HepG2 (cell line): ENCODE measurements at regions not wholly inside any gene's neighbourhood (a gene's known extent, or its start where the extent isn't known, plus 50 kb on each side); places are given as distances from the start of the nearest gene placed in this dataset.

Source experiments
- ATAC-seq: fragments of 200-7000 bp; cut with Tn5 transposase; 3 replicates; pipeline ENCODE4 v1.9.1; 2020; ENCODE audit warnings: mild to moderate bottlenecking, moderate library complexity
- BruUV-seq: library from RNA; stranded (reverse); fragments of 400-500 nt; replicated peaks from 2 replicates; lab custom pipeline; 2021; lab: Mats Ljungman, UMichigan
- CTCF ChIA-PET: fragments of 300-600 bp; formaldehyde crosslinking; extraction: SDS; loops from one replicate; lab custom pipeline; 2021; ENCODE audit warnings: low total read pairs, inconsistent platforms, low intra/inter-chr PET ratio; lab: Yijun Ruan, JAX
- POLR2A ChIA-PET: fragments of 350-600 bp; sonication (Branson Sonifier 250); formaldehyde crosslinking; loops from one replicate; lab custom pipeline; 2020; ENCODE audit warnings: antibody characterized with exemption, inconsistent platforms; lab: Yijun Ruan, JAX
- DNase-seq: peaks from one replicate; pipeline ENCODE4 v3.0.0-alpha.2; 2015; ENCODE audit warnings: low spot score
- FAIRE-seq: peaks from 3 replicates; lab custom pipeline; 2011; peaks lifted over from hg19 to GRCh38; lab: Jason Lieb, UNC
- H2AFZ ChIP-seq: one replicate; pipeline ENCODE4 v1.6.1; 2011; ENCODE audit warnings: low read length, inconsistent platforms
- H3K27ac ChIP-seq: fragments of 300-600 bp; 3 replicates; pipeline ENCODE4 v1.8.0; 2011; ENCODE audit warnings: mixed run types, mild to moderate bottlenecking, mixed read lengths, low read length, inconsistent platforms; ENCODE audit not compliant: insufficient read depth; ENCODE audit errors: extremely low read length
- H3K27me3 ChIP-seq, 2 experiments: fragments of 200-600 bp in 1 of 2; 2 replicates in 1 of 2; 3 replicates in 1 of 2; pipeline versions ENCODE4 v1.6.0 to v1.8.0; 2011; ENCODE audit warnings: low read length in 2 of 2, mild to moderate bottlenecking in 2 of 2, moderate library complexity in 2 of 2, inconsistent platforms in 1 of 2; ENCODE audit not compliant: insufficient read depth in 2 of 2, control insufficient read depth in 1 of 2
- H3K36me3 ChIP-seq, 2 experiments: fragments of 200-600 bp in 1 of 2; replicated peaks in 1 of 2; 2 replicates in 1 of 2; 3 replicates in 1 of 2; pipeline versions ENCODE4 v1.5.1 to v1.8.0; 2011; ENCODE audit warnings: low read length in 2 of 2, inconsistent platforms in 1 of 2; ENCODE audit not compliant: insufficient read depth in 2 of 2, control insufficient read depth in 1 of 2
- H3K4me1 ChIP-seq: 2 replicates; pipeline ENCODE4 v1.5.1; 2012; ENCODE audit warnings: low read length, inconsistent platforms; ENCODE audit not compliant: insufficient read depth
- H3K4me2 ChIP-seq: 2 replicates; pipeline ENCODE4 v1.6.0; 2011; ENCODE audit warnings: low read depth, low read length, inconsistent platforms
- H3K4me3 ChIP-seq, 3 experiments: fragments of 200-600 bp in 1 of 3; sonication (generic), shearing (Covaris generic) in 1 of 3; replicated peaks in 1 of 3; 2 replicates each; pipeline ENCODE4 v1.5.1; 2011 to 2016; ENCODE audit warnings: low read length in 3 of 3, inconsistent platforms in 2 of 3, low read depth in 2 of 3, mild to moderate bottlenecking in 2 of 3, control low read depth in 1 of 3, mixed read lengths in 1 of 3; ENCODE audit not compliant: insufficient read depth in 1 of 3
- H3K79me2 ChIP-seq: one replicate; pipeline ENCODE4 v1.6.1; 2011; ENCODE audit warnings: low read length, inconsistent platforms; ENCODE audit not compliant: insufficient read depth
- H3K9ac ChIP-seq: 2 replicates; pipeline ENCODE4 v1.6.0; 2011; ENCODE audit warnings: mild to moderate bottlenecking, low read depth, low read length, inconsistent platforms; ENCODE audit not compliant: insufficient read depth
- H3K9me3 ChIP-seq: 2 replicates; pipeline ENCODE4 v1.5.1; 2012; ENCODE audit warnings: mild to moderate bottlenecking, low read length
- H4K20me1 ChIP-seq: 2 replicates; pipeline ENCODE4 v1.6.0; 2011; ENCODE audit warnings: inconsistent platforms, mild to moderate bottlenecking, low read length, moderate library complexity; ENCODE audit not compliant: insufficient read depth
- ARID5B ChIP-seq: IDR thresholded peaks from 2 replicates; pipeline ENCODE4 v1.4.0; 2020; ENCODE audit warnings: mild to moderate bottlenecking, missing genetic modification reagents
- FIP1L1 ChIP-seq: fragments of 200-400 bp; formaldehyde crosslinking; IDR thresholded peaks from 2 replicates; pipeline ENCODE4 v1.6.1; 2018; ENCODE audit warnings: low read depth, mild to moderate bottlenecking, low read length, moderate library complexity, borderline replicate concordance; ENCODE audit not compliant: insufficient read depth
- FLYWCH1 ChIP-seq: sonication (generic); formaldehyde crosslinking; IDR thresholded peaks from 2 replicates; pipeline ENCODE4 v1.8.1; 2023; ENCODE audit warnings: mild to moderate bottlenecking, missing genetic modification reagents
- GRHL1 ChIP-seq: sonication (generic); formaldehyde crosslinking; conservative IDR thresholded peaks from 2 replicates; pipeline ENCODE4 v1.8.0; 2022; ENCODE audit warnings: missing genetic modification reagents
- MXI1 ChIP-seq: IDR thresholded peaks from 3 replicates; pipeline ENCODE4 v1.6.1; 2012; ENCODE audit warnings: low read depth, low read length, inconsistent platforms, borderline replicate concordance
- NRL ChIP-seq: sonication (generic); formaldehyde crosslinking; IDR thresholded peaks from 2 replicates; pipeline ENCODE4 v1.5.0; 2020; ENCODE audit warnings: missing genetic modification reagents, mild to moderate bottlenecking, moderate library complexity, borderline replicate concordance
- PRMT3 ChIP-seq: sonication (generic); formaldehyde crosslinking; IDR thresholded peaks from 2 replicates; pipeline ENCODE4 v1.8.1; 2022; ENCODE audit warnings: low read depth, mild to moderate bottlenecking, moderate library complexity, missing genetic modification reagents, borderline replicate concordance
- PTBP1 ChIP-seq: fragments of 200-400 bp; formaldehyde crosslinking; IDR thresholded peaks from 2 replicates; pipeline ENCODE4 v1.6.1; 2018; ENCODE audit warnings: low read length, low read depth; ENCODE audit not compliant: poor library complexity, severe bottlenecking
- ZFP62 ChIP-seq: sonication (generic); formaldehyde crosslinking; IDR thresholded peaks from 2 replicates; pipeline ENCODE4 v1.4.0; 2020; ENCODE audit warnings: missing genetic modification reagents
- ZNF136 ChIP-seq: sonication (generic); formaldehyde crosslinking; IDR thresholded peaks from 2 replicates; pipeline ENCODE4 v1.8.1; 2022; ENCODE audit warnings: low read depth, mild to moderate bottlenecking, moderate library complexity, missing genetic modification reagents
- ZNF264 ChIP-seq: sonication (generic); formaldehyde crosslinking; IDR thresholded peaks from 2 replicates; pipeline ENCODE4 v1.4.0; 2020; ENCODE audit warnings: missing genetic modification reagents
- ZNF605 ChIP-seq: sonication (generic); formaldehyde crosslinking; IDR thresholded peaks from 2 replicates; pipeline ENCODE4 v1.8.0; 2022; ENCODE audit warnings: mild to moderate bottlenecking, missing genetic modification reagents
- ZNF777 ChIP-seq: sonication (generic); formaldehyde crosslinking; IDR thresholded peaks from 2 replicates; pipeline ENCODE4 v1.4.0; 2020; ENCODE audit warnings: missing genetic modification reagents
- ZUFSP ChIP-seq: sonication (generic); formaldehyde crosslinking; IDR thresholded peaks from 2 replicates; pipeline ENCODE4 v1.9.0; 2021; ENCODE audit warnings: missing genetic modification reagents, mild to moderate bottlenecking, borderline replicate concordance
- WGBS: methylation state at CpG from one replicate; pipeline ENCODE4 v1.1.6; 2017; ENCODE audit warnings: low lambda C conversion rate; 5-methylcytosine and 5-hydroxymethylcytosine counted together
- in situ Hi-C: cut with HindIII; loops from 2 replicates; pipeline ENCODE4 v1.10.0; 2017; ENCODE audit warnings: low pct_unique_long_range_greater_than_20kb; ENCODE audit not compliant: extremely low pct_ligation_motif_present
- intact Hi-C: fragments of 100-400 bp; cut with micrococcal nuclease; formaldehyde crosslinking; loops from one replicate; pipeline ENCODE4 v1.10.0; 2022; ENCODE audit not compliant: unreplicated experiment

- no peaks in the 10 kb centered on the region for H3K36me3 ChIP-seq
- FAIRE-seq (no peak), DNase-seq (no peak), ATAC-seq (no peak)
- BruUV-seq, result no TSS peak
- ChIA-PET CTCF (no interaction called here), POLR2A (no interaction called here)
- no peaks in the 10 kb centered on the region for H3K79me2 ChIP-seq
- H4K20me1 ChIP-seq, result no peaks in the 10 kb centered on the region
- H2AFZ ChIP-seq, result no peak overlapping the region
- H3K27ac ChIP-seq, result no peak overlapping the region
- H3K4me3 ChIP-seq, result no peak overlapping the region
- WGBS, result 5% methylated on average over 2 of the region's 2 CpGs
- H3K27me3 ChIP-seq, result no peaks in the 10 kb centered on the region
- intact Hi-C loops (no loop called here), in situ Hi-C loops (no loop called here)
- peaks cover 53% of the 10 kb centered on the region for H3K9me3 ChIP-seq
- no peaks in the 10 kb centered on the region for H3K4me1 ChIP-seq
- H3K9ac ChIP-seq, result no peak overlapping the region
- H3K4me2 ChIP-seq, result no peak overlapping the region
- TF ChIP-seq ZNF136 (CRISPR knock-in tag), result no peak
- no peak for TF ChIP-seq ZNF605 (CRISPR knock-in tag)
- no peak for TF ChIP-seq GRHL1
- no peak for TF ChIP-seq FIP1L1
- TF ChIP-seq ARID5B, result no peak
- TF ChIP-seq PRMT3 (CRISPR knock-in tag), result no peak
- no peak for TF ChIP-seq ZUFSP (CRISPR knock-in tag)
- no peak for TF ChIP-seq FLYWCH1
- TF ChIP-seq ZNF777 (CRISPR knock-in tag), result no peak
- no peak for TF ChIP-seq MXI1
- no peak for TF ChIP-seq NRL (CRISPR knock-in tag)
- TF ChIP-seq ZNF264 (CRISPR knock-in tag), result no peak
- TF ChIP-seq PTBP1, result no peak
- no peak for TF ChIP-seq ZFP62
Measured at GRCh38 chr9:22809371-22809770, 362.7 kb downstream of the DMRTA1 start.
